H9 (cell line): ENCODE measurements at regions not wholly inside any gene's neighbourhood (a gene's known extent, or its start where the extent isn't known, plus 50 kb on each side); places are given as distances from the start of the nearest gene placed in this dataset.

ENCODE experiments used
- DNase-seq: peaks from one replicate; pipeline ENCODE4 v3.0.0-alpha.2; 2017
- H2AFZ ChIP-seq: one replicate; pipeline ENCODE4 v1.6.1; 2013; ENCODE audit warnings: mild to moderate bottlenecking, low read length, control low read depth, moderate library complexity
- H2AK5ac ChIP-seq: 2 replicates; pipeline ENCODE4 v1.6.1; 2013; ENCODE audit warnings: low read length, control low read depth, mixed read lengths; ENCODE audit not compliant: insufficient read length
- H2BK120ac ChIP-seq: one replicate; pipeline ENCODE4 v1.6.1; 2013; ENCODE audit warnings: low read depth, mild to moderate bottlenecking, low read length, control low read depth, inconsistent platforms; ENCODE audit not compliant: poor library complexity, severe bottlenecking
- H2BK12ac ChIP-seq: 2 replicates; pipeline ENCODE4 v1.6.1; 2013; ENCODE audit warnings: low read length, control low read depth, mixed read lengths, low read depth; ENCODE audit not compliant: insufficient read length
- H2BK15ac ChIP-seq: 2 replicates; pipeline ENCODE4 v1.6.1; 2013; ENCODE audit warnings: low read depth, low read length, control low read depth
- H2BK20ac ChIP-seq: one replicate; pipeline ENCODE4 v1.6.1; 2013; ENCODE audit warnings: low read depth, mild to moderate bottlenecking, low read length, control low read depth, inconsistent platforms; ENCODE audit not compliant: poor library complexity, severe bottlenecking
- H2BK5ac ChIP-seq: 2 replicates; pipeline ENCODE4 v1.6.1; 2013; ENCODE audit warnings: low read length, control low read depth, mixed read lengths; ENCODE audit not compliant: insufficient read length
- H3K14ac ChIP-seq: 2 replicates; pipeline ENCODE4 v1.6.1; 2013; ENCODE audit warnings: low read length, control low read depth; ENCODE audit not compliant: insufficient read depth
- H3K18ac ChIP-seq: 2 replicates; pipeline ENCODE4 v1.6.1; 2013; ENCODE audit warnings: low read depth, mild to moderate bottlenecking, mixed read lengths, low read length, control low read depth; ENCODE audit not compliant: insufficient read length
- H3K23ac ChIP-seq: 2 replicates; pipeline ENCODE4 v1.6.1; 2013; ENCODE audit warnings: low read length, control low read depth, mixed read lengths, low read depth; ENCODE audit not compliant: insufficient read length
- H3K23me2 ChIP-seq: 2 replicates; pipeline ENCODE4 v1.6.1; 2013; ENCODE audit warnings: low read depth, mild to moderate bottlenecking, mixed read lengths, low read length, control low read depth; ENCODE audit not compliant: insufficient read length, poor library complexity, severe bottlenecking
- H3K27ac ChIP-seq: 2 replicates; pipeline ENCODE4 v1.5.1; 2013; ENCODE audit warnings: low read length, control low read depth, mixed read lengths, low read depth; ENCODE audit not compliant: insufficient read length
- H3K27me3 ChIP-seq: 2 replicates; pipeline ENCODE4 v1.6.1; 2013; ENCODE audit warnings: low read length, control low read depth, inconsistent platforms; ENCODE audit not compliant: insufficient read depth
- H3K4ac ChIP-seq: 2 replicates; pipeline ENCODE4 v1.6.1; 2013; ENCODE audit warnings: low read depth, mild to moderate bottlenecking, control low read depth, inconsistent platforms, low read length, moderate library complexity
- H3K4me1 ChIP-seq: 2 replicates; pipeline ENCODE4 v1.6.1; 2013; ENCODE audit warnings: low read length, control low read depth, inconsistent platforms; ENCODE audit not compliant: insufficient read depth
- H3K4me2 ChIP-seq: 2 replicates; pipeline ENCODE4 v1.6.1; 2013; ENCODE audit warnings: low read length, control low read depth, mixed read lengths; ENCODE audit not compliant: insufficient read length, insufficient read depth
- H3K56ac ChIP-seq: 2 replicates; pipeline ENCODE4 v1.6.1; 2013; ENCODE audit warnings: low read depth, mild to moderate bottlenecking, mixed read lengths, low read length, control low read depth; ENCODE audit not compliant: insufficient read length
- H3K79me1 ChIP-seq: 2 replicates; pipeline ENCODE4 v1.6.1; 2013; ENCODE audit warnings: low read depth, mild to moderate bottlenecking, moderate library complexity, low read length, control low read depth, inconsistent platforms; ENCODE audit not compliant: insufficient read depth, poor library complexity, severe bottlenecking
- H3K79me2 ChIP-seq: 2 replicates; pipeline ENCODE4 v1.6.1; 2013; ENCODE audit warnings: low read length, control low read depth, inconsistent platforms; ENCODE audit not compliant: insufficient read depth
- H3K9ac ChIP-seq: 2 replicates; pipeline ENCODE4 v1.6.1; 2013; ENCODE audit warnings: low read length, control low read depth, mixed read lengths; ENCODE audit not compliant: insufficient read length; ENCODE audit errors: extremely low read depth
- H3K9me3 ChIP-seq: one replicate; pipeline ENCODE4 v1.6.1; 2013; ENCODE audit warnings: low read depth, low read length, inconsistent platforms; ENCODE audit not compliant: control insufficient read depth
- H3T11ph ChIP-seq: one replicate; pipeline ENCODE4 v1.6.1; 2013; ENCODE audit warnings: mild to moderate bottlenecking, low read length, control low read depth, inconsistent platforms
- H4K20me1 ChIP-seq: one replicate; pipeline ENCODE4 v1.6.1; 2013; ENCODE audit not compliant: control insufficient read depth, insufficient read length, insufficient read depth
- H4K5ac ChIP-seq: 2 replicates; pipeline ENCODE4 v1.6.1; 2013; ENCODE audit warnings: low read depth, mild to moderate bottlenecking, mixed read lengths, low read length, control low read depth; ENCODE audit not compliant: insufficient read length
- H4K8ac ChIP-seq: replicated peaks from 2 replicates; pipeline ENCODE4 v1.6.1; 2013; ENCODE audit warnings: low read length, control low read depth, mixed read lengths, low read depth; ENCODE audit not compliant: insufficient read length
- H4K91ac ChIP-seq: 2 replicates; pipeline ENCODE4 v1.6.1; 2013; ENCODE audit warnings: low read depth, mild to moderate bottlenecking, moderate library complexity, mixed read lengths, low read length, control low read depth; ENCODE audit not compliant: insufficient read length
- H3K27ac Mint-ChIP-seq, 3 experiments: 2 replicates in 2 of 3; 3 replicates in 1 of 3; pipeline ENCODE4 v1.8.0; 2020 to 2021; ENCODE audit warnings: mixed read lengths in 3 of 3, mild to moderate bottlenecking in 1 of 3, moderate library complexity in 1 of 3
- H3K27me3 Mint-ChIP-seq: 2 replicates; pipeline ENCODE4 v1.8.0; 2021; ENCODE audit warnings: low read depth, mild to moderate bottlenecking, moderate library complexity, mixed read lengths
- H3K36me3 Mint-ChIP-seq, 3 experiments: 2 replicates in 2 of 3; 3 replicates in 1 of 3; pipeline ENCODE4 v1.8.0; 2020 to 2021; ENCODE audit warnings: low read depth in 3 of 3, mixed read lengths in 3 of 3; ENCODE audit not compliant: insufficient read depth in 1 of 3
- H3K4me1 Mint-ChIP-seq, 2 experiments: 2 replicates each; pipeline ENCODE4 v1.8.0; 2020; ENCODE audit warnings: mixed read lengths in 2 of 2
- H3K4me3 Mint-ChIP-seq, 2 experiments: 2 replicates in 1 of 2; 3 replicates in 1 of 2; pipeline ENCODE4 v1.8.0; 2020 to 2021; ENCODE audit warnings: mild to moderate bottlenecking in 2 of 2, mixed read lengths in 2 of 2, moderate library complexity in 1 of 2
- H3K9me3 Mint-ChIP-seq, 2 experiments: 2 replicates in 1 of 2; 3 replicates in 1 of 2; pipeline ENCODE4 v1.8.0; 2020; ENCODE audit warnings: mild to moderate bottlenecking in 2 of 2, mixed read lengths in 2 of 2, moderate library complexity in 1 of 2
- WGBS: extraction: QIAGEN DNeasy Blood & Tissue Kit; methylation state at CpG from one replicate; pipeline ENCODE4 v1.1.7; 2013; ENCODE audit warnings: missing lambda C conversion rate, low lambda C conversion rate, mixed read lengths; ENCODE audit not compliant: insufficient read length; ENCODE audit errors: extremely low coverage; 5-methylcytosine and 5-hydroxymethylcytosine counted together
- TF ChIP-seq, protein P1 (sequence below): fragments of 200-600 bp; sonication (generic); conservative IDR thresholded peaks from 3 replicates; pipeline ENCODE4 v1.8.0; 2021; ENCODE audit warnings: antibody characterized with exemption, mild to moderate bottlenecking

DNA sequence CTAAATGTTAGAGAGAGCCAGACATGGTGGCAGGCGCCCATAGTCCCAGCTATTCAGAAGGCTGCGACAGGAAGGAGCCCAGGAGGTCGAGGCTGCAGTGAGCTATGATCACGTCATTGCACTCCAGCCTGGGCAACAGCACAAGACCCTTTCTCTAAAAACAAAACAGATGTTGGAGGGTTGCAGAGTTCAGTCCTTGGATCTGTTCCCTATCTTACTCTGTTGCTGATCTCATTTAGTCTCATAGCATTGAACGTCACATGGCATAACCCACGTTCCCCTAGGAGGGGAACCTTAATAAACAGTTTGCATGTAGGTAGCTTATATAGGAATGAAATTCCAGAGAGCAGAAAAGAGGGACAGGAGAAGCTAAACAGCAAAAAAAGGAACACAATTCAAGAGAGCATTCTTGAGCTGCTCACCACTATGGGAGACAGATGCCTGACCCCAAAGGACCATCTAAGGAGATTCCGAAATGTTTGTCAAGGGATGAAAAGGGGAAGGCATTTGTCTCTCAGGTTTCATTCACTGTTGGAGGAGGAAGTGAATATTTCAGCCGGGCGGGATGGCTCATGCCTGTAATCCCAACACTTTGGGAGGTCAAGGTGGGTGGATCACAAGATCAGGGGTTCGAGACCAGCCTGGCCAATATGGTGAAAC lies 54.6 kb upstream of the PIM1 start:
- Histone ChIP-seq H2BK20ac (no peak overlapping the region), H2BK12ac (no peak overlapping the region), H3K79me1 (no peaks in the 10 kb centered on the region), H3K18ac (no peak overlapping the region), H2AFZ (no peak overlapping the region), H3K56ac (no peak overlapping the region), H3T11ph (no peak overlapping the region), H3K9ac (no peak overlapping the region), H3K9me3 (no peaks in the 10 kb centered on the region), H3K23ac (no peak overlapping the region), H4K91ac (no peak overlapping the region), H2BK120ac (no peak overlapping the region), H3K4me2 (no peak overlapping the region), H3K23me2 (no peaks in the 10 kb centered on the region), H4K20me1 (no peaks in the 10 kb centered on the region), H2AK5ac (no peak overlapping the region), H4K5ac (no peak overlapping the region), H2BK5ac (no peak overlapping the region), H3K27ac (no peak overlapping the region), H4K8ac (no peak overlapping the region), H3K79me2 (no peaks in the 10 kb centered on the region), H2BK15ac (no peak overlapping the region), H3K4ac (no peak overlapping the region), H3K4me1 (no peaks in the 10 kb centered on the region), H3K27me3 (no peaks in the 10 kb centered on the region), H3K14ac (no peak overlapping the region)
- TF ChIP-seq, protein P1, sequence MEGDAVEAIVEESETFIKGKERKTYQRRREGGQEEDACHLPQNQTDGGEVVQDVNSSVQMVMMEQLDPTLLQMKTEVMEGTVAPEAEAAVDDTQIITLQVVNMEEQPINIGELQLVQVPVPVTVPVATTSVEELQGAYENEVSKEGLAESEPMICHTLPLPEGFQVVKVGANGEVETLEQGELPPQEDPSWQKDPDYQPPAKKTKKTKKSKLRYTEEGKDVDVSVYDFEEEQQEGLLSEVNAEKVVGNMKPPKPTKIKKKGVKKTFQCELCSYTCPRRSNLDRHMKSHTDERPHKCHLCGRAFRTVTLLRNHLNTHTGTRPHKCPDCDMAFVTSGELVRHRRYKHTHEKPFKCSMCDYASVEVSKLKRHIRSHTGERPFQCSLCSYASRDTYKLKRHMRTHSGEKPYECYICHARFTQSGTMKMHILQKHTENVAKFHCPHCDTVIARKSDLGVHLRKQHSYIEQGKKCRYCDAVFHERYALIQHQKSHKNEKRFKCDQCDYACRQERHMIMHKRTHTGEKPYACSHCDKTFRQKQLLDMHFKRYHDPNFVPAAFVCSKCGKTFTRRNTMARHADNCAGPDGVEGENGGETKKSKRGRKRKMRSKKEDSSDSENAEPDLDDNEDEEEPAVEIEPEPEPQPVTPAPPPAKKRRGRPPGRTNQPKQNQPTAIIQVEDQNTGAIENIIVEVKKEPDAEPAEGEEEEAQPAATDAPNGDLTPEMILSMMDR, result no peak
- DNase-seq, result no peak
- Mint-ChIP-seq H3K27ac (peak overlapping the region in 1 of 3 experiments; percentile 71; a peak in 2 of 7 replicates), H3K4me3 (no peak overlapping the region; a peak in 1 of 5 replicates), H3K36me3 (peaks cover 26 to 55% (median 48%) of the 10 kb centered on the region in 3 experiments), H3K4me1 (peaks cover 4% of the 10 kb centered on the region in 2 experiments; a peak in 3 of 4 replicates), H3K9me3 (no peaks in the 10 kb centered on the region), H3K27me3 (no peaks in the 10 kb centered on the region)
- no CpG with 5 or more reads among the region's 10 CpGs for WGBS
